Caco-2 (cell line): ENCODE measurements at regions not wholly inside any gene's neighbourhood (a gene's known extent, or its start where the extent isn't known, plus 50 kb on each side); places are given as distances from the start of the nearest gene placed in this dataset.

Experiments
- BruUV-seq: library from RNA; stranded (reverse); fragments of 400-500 nt; replicated peaks from 2 replicates; lab custom pipeline; 2021; lab: Mats Ljungman, UMichigan
- CTCF ChIA-PET: fragments of 300-600 bp; sonication (Branson Sonifier 250); formaldehyde crosslinking; loops from one replicate; lab custom pipeline; 2022; ENCODE audit warnings: antibody characterized with exemption; lab: Charles Lee
- POLR2A ChIA-PET: fragments of 300-600 bp; sonication (Branson Sonifier 250); formaldehyde crosslinking; loops from one replicate; lab custom pipeline; 2022; ENCODE audit warnings: antibody characterized with exemption; lab: Charles Lee
- DNase-seq, 2 experiments: peaks; one replicate each; pipeline versions ENCODE4 v3.0.0 to v3.0.0-alpha.2; 2020 to 2022
- H3K27me3 ChIP-seq: replicated peaks from 2 replicates; pipeline ENCODE4 v1.6.0; 2011; ENCODE audit warnings: low read length; ENCODE audit not compliant: control insufficient read depth, insufficient read depth
- H3K36me3 ChIP-seq: 2 replicates; pipeline ENCODE4 v1.5.1; 2011; ENCODE audit warnings: low read length; ENCODE audit not compliant: control insufficient read depth, insufficient read depth
- H3K4me1 ChIP-seq: fragments of 250-450 bp; sonication (Bioruptor Pico); 2 replicates; pipeline ENCODE4 v1.5.1; 2020; ENCODE audit warnings: mild to moderate bottlenecking
- H3K4me3 ChIP-seq: 2 replicates; pipeline ENCODE4 v1.5.1; 2011; ENCODE audit warnings: low read depth, mild to moderate bottlenecking, control low read depth, low read length
- H3K9me3 ChIP-seq: fragments of 250-450 bp; sonication (Bioruptor Pico); 2 replicates; pipeline ENCODE4 v1.5.1; 2020; ENCODE audit warnings: mild to moderate bottlenecking, moderate library complexity
- H3K27ac Mint-ChIP-seq: one replicate; pipeline ENCODE4 v1.8.0; 2022; ENCODE audit warnings: mixed read lengths; ENCODE audit not compliant: unreplicated experiment
- H3K27me3 Mint-ChIP-seq: one replicate; pipeline ENCODE4 v1.8.0; 2022; ENCODE audit warnings: mixed read lengths; ENCODE audit not compliant: insufficient read depth, unreplicated experiment
- H3K36me3 Mint-ChIP-seq: one replicate; pipeline ENCODE4 v1.8.0; 2022; ENCODE audit warnings: mild to moderate bottlenecking, mixed read lengths; ENCODE audit not compliant: insufficient read depth, unreplicated experiment
- H3K4me1 Mint-ChIP-seq: one replicate; pipeline ENCODE4 v1.8.0; 2022; ENCODE audit warnings: low read depth, mixed read lengths; ENCODE audit not compliant: unreplicated experiment
- H3K4me3 Mint-ChIP-seq: one replicate; pipeline ENCODE4 v1.8.0; 2022; ENCODE audit warnings: mild to moderate bottlenecking, moderate library complexity, mixed read lengths; ENCODE audit not compliant: unreplicated experiment
- H3K9me3 Mint-ChIP-seq: one replicate; pipeline ENCODE4 v1.8.0; 2022; ENCODE audit warnings: mixed read lengths; ENCODE audit not compliant: unreplicated experiment
- CTCF ChIP-seq, 2 experiments: fragments of 200-600 bp in 1 of 2; IDR thresholded peaks; 1 replicate in 1 of 2; 2 replicates in 1 of 2; pipeline versions ENCODE4 v1.5.1 to v1.8.0; 2011 to 2022; ENCODE audit warnings: antibody characterized with exemption in 1 of 2, control low read depth in 1 of 2, inconsistent platforms in 1 of 2, low read depth in 1 of 2, low read length in 1 of 2, mild to moderate bottlenecking in 1 of 2, moderate library complexity in 1 of 2; ENCODE audit not compliant: insufficient read depth in 1 of 2, severe bottlenecking in 1 of 2, unreplicated experiment in 1 of 2
- intact Hi-C: fragments of 100-400 bp; cut with micrococcal nuclease; formaldehyde crosslinking; loops from one replicate; pipeline ENCODE4 v1.10.0; 2022; ENCODE audit not compliant: unreplicated experiment

DNA sequence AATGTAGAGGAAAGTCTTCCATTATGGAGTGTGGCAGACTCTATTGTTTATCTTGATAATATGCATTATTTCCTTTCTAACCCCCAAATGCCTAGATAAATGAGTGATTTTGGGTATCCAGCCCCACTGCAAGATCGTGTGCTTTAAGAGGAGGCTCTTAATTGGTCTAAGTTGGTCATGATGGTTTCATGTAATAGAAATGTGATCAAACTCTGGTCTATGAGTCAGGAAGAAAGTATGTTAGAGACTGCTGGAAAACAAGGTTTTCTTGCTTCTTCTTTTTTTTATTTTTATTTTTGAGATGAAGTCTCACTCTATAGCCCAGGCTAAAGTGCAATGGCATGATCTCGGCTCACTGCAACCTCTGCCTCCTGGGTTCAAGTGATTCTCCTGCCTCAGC is 344.5 kb upstream of the TNP1 start:
- H3K9me3 Mint-ChIP-seq, result no peaks in the 10 kb centered on the region
- BruUV-seq, result no TSS peak
- no peaks in the 10 kb centered on the region for H3K9me3 ChIP-seq
- peaks cover 10% of the 10 kb centered on the region for H3K27me3 Mint-ChIP-seq
- no peaks in the 10 kb centered on the region for H3K36me3 ChIP-seq
- POLR2A ChIA-PET, result no interaction called here
- H3K36me3 Mint-ChIP-seq, result no peaks in the 10 kb centered on the region
- intact Hi-C loops, result no loop called here
- CTCF ChIA-PET, result no interaction called here
- no peaks in the 10 kb centered on the region for H3K27me3 ChIP-seq
- H3K4me3 Mint-ChIP-seq, result no peak overlapping the region
- no peak for TF ChIP-seq CTCF (IDR thresholded peaks at IDR 0.05; ENCODE audit: insufficient read depth in 1 of 2, low read depth in 1 of 2, low read length in 1 of 2, severe bottlenecking in 1 of 2, unreplicated experiment in 1 of 2)
- no peaks in the 10 kb centered on the region for H3K4me1 Mint-ChIP-seq
- H3K27ac Mint-ChIP-seq, result no peak overlapping the region
- no peak overlapping the region for H3K4me3 ChIP-seq
- DNase-seq, result no peak
- no peaks in the 10 kb centered on the region for H3K4me1 ChIP-seq

GRCh38 chr2:217203086-217203485 is 343.2 kb upstream of the TNP1 start:
- Mint-ChIP-seq H3K9me3 (no peaks in the 10 kb centered on the region), H3K27ac (no peak overlapping the region), H3K4me1 (no peaks in the 10 kb centered on the region), H3K36me3 (no peaks in the 10 kb centered on the region), H3K4me3 (no peak overlapping the region), H3K27me3 (peaks cover 7% of the 10 kb centered on the region)
- Histone ChIP-seq H3K4me1 (no peaks in the 10 kb centered on the region), H3K9me3 (no peaks in the 10 kb centered on the region), H3K36me3 (no peaks in the 10 kb centered on the region), H3K4me3 (no peak overlapping the region), H3K27me3 (no peaks in the 10 kb centered on the region)
- POLR2A ChIA-PET, result no interaction called here
- intact Hi-C loops, result no loop called here
- CTCF ChIA-PET, result no interaction called here
- no TSS peak for BruUV-seq
- no peak for DNase-seq
- no peak for TF ChIP-seq CTCF (IDR thresholded peaks at IDR 0.05; ENCODE audit: insufficient read depth in 1 of 2, low read depth in 1 of 2, low read length in 1 of 2, severe bottlenecking in 1 of 2, unreplicated experiment in 1 of 2)

DNA sequence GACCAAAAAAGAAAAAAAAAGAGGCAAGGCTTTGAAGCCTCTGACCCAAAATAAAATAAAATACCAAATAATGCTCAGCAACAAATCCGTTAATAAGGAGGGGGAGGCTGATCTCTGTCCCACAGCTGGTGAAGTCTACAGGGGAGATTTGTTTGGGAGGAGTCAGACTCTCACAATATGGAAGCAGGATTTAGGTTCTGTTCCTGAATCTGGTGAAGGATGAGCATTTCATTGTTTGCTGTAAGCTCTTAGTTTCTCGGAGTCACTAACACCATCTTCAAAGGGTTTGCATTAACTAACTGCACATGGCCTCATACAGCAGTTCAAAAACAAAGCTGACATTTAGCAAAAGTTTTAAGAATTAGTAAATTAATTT is 339.4 kb upstream of the TNP1 start:
- peaks cover 15% of the 10 kb centered on the region for H3K9me3 Mint-ChIP-seq
- ChIA-PET POLR2A (no interaction called here), CTCF (no interaction called here)
- Histone ChIP-seq H3K4me1 (no peaks in the 10 kb centered on the region), H3K9me3 (no peaks in the 10 kb centered on the region), H3K27me3 (no peaks in the 10 kb centered on the region; the same call in 1 of the 2 replicates), H3K36me3 (no peaks in the 10 kb centered on the region), H3K4me3 (no peak overlapping the region)
- DNase-seq, result no peak
- intact Hi-C loops, result no loop called here
- no peak overlapping the region for H3K4me3 Mint-ChIP-seq
- TF ChIP-seq CTCF (IDR thresholded peaks at IDR 0.05; ENCODE audit: insufficient read depth in 1 of 2, low read depth in 1 of 2, low read length in 1 of 2, severe bottlenecking in 1 of 2, unreplicated experiment in 1 of 2), result no peak
- H3K36me3 Mint-ChIP-seq, result no peaks in the 10 kb centered on the region
- H3K27ac Mint-ChIP-seq, result no peak overlapping the region
- peaks cover 2% of the 10 kb centered on the region for H3K4me1 Mint-ChIP-seq
- BruUV-seq, result no TSS peak
- peaks cover 12% of the 10 kb centered on the region for H3K27me3 Mint-ChIP-seq
